Epithelial cell of proximal tubule (primary cell): ENCODE measurements at regions not wholly inside any gene's neighbourhood (a gene's known extent, or its start where the extent isn't known, plus 50 kb on each side); places are given as distances from the start of the nearest gene placed in this dataset.
A peak's percentile ranks its signal among the peaks of the same experiment; 100 is the strongest.
"Not testable (repeated sequence)": the region's sequence is repeated elsewhere in the genome, so short reads cannot be mapped to it uniquely, and the experiment has no call there.

Source experiments
- DNase-seq: peaks from one replicate; pipeline ENCODE4 v3.0.0-alpha.2; 2011; ENCODE audit warnings: low read depth
- H3K4me3 ChIP-seq: 2 replicates; pipeline ENCODE4 v1.5.1; 2011; ENCODE audit warnings: low read depth, mild to moderate bottlenecking, low read length
- CTCF ChIP-seq: conservative IDR thresholded peaks from 2 replicates; pipeline ENCODE4 v1.5.1; 2012; ENCODE audit warnings: low read depth, mild to moderate bottlenecking, low read length

- no peak for DNase-seq
- no peak for TF ChIP-seq CTCF
- no peak overlapping the region for H3K4me3 ChIP-seq
These were observed 98.1 kb downstream of the HNRNPD start for GRCh38 chr4:82275431-82276331.

GRCh38 chr4:82274700-82275099 lies 99.1 kb downstream of the HNRNPD start:
- not testable (repeated sequence) for DNase-seq, H3K4me3 ChIP-seq

GRCh38 chr4:82272523-82272922 lies 101.3 kb downstream of the HNRNPD start:
- not testable (repeated sequence) for DNase-seq, H3K4me3 ChIP-seq

GRCh38 chr4:82271915-82272480 lies 101.8 kb downstream of the HNRNPD start:
- not testable (repeated sequence) for H3K4me3 ChIP-seq, DNase-seq

GRCh38 chr4:82268826-82269193 lies 105.0 kb downstream of the HNRNPD start:
- DNase-seq = no peak
- TF ChIP-seq CTCF = no peak
- no peak overlapping the region for H3K4me3 ChIP-seq

- peak; percentile 7 for DNase-seq
- H3K4me3 ChIP-seq = no peak overlapping the region
- TF ChIP-seq CTCF = peak; percentile 93
These were observed 105.6 kb downstream of the HNRNPD start for GRCh38 chr4:82268050-82268825.

- no peak for DNase-seq
- no peak overlapping the region for H3K4me3 ChIP-seq
- TF ChIP-seq CTCF = no peak
These were observed 106.3 kb downstream of the HNRNPD start for GRCh38 chr4:82267506-82267905.

GRCh38 chr4:82266345-82266744 lies 107.4 kb downstream of the HNRNPD start:
- no peak for DNase-seq
- TF ChIP-seq CTCF = no peak
- H3K4me3 ChIP-seq = no peak overlapping the region
